HG03469 (cell line): ENCODE measurements at regions not wholly inside any gene's neighbourhood (a gene's known extent, or its start where the extent isn't known, plus 50 kb on each side); places are given as distances from the start of the nearest gene placed in this dataset.

Experiments used
- ATAC-seq: cut with Tn5 transposase; IDR thresholded peaks from one replicate; pipeline ENCODE4 v1.9.1; 2021; ENCODE audit warnings: mild to moderate bottlenecking, moderate library complexity, moderate number of reproducible peaks; ENCODE audit not compliant: unreplicated experiment

DNA sequence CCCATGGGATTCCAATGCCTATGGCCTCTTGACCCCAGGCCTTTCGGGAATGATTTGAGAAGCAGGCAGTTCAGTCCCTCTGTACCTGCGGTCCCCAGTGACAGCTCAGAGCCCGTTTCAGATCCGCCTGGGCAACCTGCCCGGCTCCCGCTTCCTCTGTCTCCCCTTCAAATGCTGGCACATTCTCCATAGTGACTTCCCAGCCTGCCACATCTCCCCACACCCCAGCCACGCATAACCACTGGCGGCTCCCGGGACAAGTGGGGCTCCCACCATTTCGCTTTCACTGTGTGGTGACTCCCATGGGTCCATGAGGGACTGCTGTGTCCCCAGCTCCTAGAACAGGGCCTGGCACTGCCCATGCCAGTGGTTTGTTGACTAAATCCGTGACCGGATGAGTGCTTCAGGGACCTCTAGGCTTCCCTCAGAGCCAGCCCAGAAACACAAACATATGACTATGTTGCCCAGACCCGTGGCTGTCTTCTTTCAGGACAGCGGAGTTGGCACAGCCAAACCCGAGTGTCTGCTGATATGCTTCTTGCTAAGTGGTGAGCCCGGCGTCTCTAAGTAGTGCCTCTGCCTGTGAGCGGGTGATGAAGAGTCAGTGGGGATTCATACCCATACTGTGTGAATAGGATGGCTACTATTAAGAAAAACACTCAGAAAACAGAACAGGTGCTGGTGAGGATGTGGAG is 91.2 kb downstream of the GLI2 start:
- ATAC-seq = no peak

DNA sequence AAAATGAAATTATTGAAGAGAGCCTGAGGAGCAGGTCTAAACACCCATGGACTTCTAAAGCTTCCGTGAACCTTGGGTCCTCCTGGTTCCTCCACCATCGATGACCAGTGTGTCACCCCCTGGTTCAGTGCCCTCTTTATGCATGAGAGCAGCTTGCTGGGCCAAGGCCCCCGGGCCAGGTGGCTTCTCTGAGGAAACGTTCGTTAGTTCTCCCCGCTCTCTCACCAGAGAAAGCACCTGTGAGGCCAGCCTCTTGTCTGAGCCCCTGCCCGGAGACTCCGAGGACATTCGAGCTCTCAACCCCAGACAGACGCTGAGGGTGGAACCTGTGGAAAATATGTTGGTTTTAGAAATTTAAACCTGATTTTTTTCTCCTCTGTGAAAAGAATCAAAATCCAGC is 92.4 kb downstream of the GLI2 start:
- ATAC-seq = no peak

DNA sequence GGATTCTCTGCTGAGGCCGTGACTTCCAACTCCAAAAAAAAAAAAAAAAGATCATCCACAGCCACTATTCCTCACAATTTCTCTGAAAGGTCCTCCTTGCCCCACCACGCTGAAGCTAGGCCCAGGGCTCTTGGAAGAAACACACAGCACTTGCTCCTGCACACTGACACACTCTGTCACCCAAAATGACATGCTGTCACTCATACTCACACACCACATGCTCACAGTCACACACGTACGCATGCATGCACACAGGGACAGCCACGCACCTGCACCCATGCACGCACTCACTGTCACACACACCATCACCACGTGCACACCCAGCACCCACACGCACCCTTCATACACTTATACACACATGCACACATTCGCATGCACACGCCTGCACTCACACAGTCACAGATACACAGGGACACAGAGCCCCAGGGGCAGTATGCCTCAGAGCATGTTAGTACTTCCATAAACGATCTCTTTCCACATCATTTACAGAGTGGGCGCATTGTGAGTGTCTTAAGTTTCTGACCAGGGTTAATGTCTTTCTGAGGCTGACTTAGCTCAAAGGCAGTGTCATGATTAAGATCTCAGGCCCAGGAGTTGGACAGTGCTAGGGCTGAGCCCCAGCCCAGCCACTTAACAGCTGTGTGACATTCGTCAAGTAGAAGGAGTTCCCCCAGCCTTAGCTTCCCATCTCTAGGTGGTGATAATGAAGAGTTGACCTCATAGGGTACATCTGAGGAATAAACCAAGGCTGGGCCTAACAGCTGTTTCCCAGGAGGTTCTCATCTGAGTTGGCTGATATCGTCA is 93.4 kb downstream of the GLI2 start:
- ATAC-seq = no peak

DNA sequence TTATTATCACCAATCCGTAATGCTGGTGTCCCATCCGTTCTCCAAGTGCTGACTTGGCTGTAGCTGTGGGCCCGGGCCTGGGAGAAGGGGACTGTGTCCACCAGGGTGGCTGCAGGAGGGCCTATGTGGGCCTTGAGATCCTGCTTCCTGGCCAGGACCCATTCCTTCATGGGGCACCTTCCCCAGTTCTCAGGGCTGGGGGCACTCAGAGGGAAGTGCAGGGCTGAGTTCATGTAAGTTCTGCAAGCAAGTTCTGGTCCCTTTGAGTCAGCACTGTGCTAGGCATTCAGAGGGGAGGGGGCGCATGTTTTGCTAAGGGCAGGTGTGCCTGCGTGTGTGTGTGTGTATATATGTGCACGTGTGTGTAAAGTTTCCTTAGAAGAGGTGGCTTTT is 94.0 kb downstream of the GLI2 start:
- ATAC-seq = no peak

DNA sequence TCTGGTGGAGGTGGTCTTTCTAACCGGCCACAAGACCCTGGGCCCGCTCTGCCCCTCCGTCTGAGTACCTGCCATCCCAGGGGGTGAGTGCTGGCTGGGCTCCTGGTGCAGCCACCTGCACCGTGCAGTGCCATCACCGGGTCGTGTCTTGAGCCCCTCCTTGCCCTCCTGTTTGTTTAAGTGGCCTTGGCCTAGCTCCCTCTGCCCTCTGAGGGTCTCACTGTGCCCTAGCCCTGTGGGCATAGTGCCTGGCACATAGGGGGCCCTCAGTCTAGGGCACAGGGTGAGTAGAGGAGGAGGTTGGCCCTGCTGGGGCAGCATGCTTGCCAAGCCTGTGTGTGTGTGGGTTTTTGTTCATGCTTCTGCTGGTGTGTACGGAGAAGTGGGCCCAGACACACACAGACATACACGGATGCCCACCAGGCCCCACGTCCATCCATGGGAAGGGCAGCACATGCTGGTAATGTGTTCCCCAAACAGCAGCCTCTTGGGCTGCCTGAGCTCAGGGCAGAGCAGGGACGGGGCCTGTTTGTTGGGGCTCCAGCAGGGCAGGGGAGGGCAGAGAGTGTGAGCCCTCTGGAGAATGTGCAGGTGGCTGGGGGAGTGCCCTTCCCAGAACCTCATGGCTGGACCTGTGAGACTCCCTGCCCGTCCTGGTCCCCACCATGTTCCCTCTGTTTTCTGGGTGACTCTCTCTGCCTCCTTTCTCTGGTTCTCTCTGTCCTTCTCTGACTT is 94.6 kb downstream of the GLI2 start:
- no peak for ATAC-seq

DNA sequence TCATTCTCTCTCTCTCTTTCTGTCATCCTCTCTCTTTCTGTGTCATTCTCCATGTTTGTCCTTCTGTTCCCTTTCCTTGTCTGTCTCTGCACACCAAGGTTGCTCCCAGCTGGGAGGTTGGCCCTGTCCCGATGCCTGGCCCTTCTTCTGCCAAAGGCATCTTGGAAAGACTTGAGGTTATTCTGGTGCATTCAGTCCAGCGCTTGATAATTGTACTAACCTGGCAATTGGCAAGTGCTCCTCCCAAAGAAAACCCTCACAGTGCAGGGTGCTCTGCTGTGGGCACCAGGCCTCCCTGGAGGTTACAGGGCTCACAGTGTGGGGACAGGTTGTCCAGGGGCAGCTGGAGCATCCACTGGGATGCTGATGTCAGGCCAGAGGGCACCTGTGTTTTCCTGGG is 95.4 kb downstream of the GLI2 start:
- ATAC-seq = no peak

DNA sequence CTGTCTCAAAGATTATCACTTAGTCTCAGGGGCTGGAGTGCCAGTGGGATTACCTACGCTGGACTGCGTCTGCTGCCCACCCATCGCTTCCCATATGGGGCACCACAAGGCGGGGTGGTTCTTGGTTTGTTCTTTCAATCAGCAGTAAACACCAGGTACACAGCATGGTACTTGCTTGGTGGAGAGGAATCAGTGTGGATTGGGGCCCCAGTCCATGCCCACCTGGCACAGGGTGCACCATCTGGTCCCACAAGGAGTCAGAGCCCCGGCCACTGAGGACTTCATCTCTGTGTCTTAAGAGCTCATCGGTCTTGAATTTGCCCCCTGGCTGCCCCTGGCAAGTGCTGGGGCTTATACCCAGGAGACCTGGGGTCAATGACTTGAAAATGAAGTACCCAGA is 96.2 kb downstream of the GLI2 start:
- no peak for ATAC-seq

DNA sequence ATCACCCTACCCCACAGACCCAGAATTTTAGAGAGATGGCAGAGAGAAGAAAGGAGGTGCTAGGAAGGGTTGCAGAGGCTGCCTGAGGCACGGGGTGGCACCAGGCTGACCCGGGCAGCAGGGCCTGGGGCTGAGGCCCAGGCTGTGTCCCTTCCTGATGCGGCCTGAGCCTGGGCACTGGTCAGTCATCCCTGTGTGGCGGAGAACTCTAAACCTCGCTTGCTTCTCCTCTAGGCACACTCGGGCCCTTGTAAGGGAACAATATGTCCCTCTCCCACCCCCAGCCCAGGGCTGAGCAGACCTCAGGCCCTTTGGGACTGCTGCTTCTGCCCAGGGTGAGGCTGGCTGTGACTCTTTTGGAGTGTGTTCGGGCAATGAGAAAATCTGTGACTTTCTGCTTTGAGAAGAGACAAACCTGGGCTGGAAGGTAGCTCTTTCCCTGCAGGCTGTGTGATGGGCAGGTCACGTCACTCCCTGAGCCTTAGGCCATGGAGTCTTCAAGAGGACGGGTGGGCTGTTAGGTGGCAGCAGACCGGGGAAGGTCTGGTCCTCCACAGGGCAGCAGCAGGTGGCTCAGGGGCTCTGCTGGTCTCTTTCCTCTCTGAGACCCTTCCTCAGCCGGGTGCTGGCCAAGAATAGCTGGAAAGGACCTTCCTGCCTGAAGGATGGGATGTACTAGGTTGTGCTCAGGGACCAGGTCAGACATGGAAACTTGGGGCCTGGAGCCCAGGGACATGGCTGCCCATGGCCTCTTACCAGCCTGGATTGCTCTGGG is 96.8 kb downstream of the GLI2 start:
- ATAC-seq = no peak

DNA sequence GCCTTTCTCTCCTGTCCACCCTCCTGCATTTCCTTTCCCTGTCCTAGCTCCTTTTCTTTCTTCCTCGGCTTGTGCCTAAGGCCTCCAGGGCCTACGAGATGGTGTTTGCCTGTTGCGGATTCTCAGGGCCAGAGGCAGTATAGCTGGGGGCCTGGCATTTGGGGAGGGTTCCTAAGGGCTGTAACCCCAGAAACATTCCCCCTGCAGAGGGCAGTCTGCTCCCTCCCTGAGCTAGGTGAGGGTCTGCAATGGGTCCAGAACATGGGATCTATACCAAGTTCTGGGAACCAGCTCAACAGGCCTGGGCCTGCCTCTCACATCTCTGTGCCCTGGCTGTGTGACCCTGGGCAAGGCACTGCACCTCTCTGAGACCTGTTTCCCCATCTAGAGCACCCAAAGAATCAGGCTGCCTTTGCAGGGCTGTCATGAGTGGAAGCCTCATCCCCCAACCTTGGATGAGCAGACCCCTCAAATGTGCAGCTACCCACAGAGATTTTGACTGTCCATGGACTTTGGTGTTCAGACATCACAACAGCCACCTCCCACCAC is 97.5 kb downstream of the GLI2 start:
- no peak for ATAC-seq

DNA sequence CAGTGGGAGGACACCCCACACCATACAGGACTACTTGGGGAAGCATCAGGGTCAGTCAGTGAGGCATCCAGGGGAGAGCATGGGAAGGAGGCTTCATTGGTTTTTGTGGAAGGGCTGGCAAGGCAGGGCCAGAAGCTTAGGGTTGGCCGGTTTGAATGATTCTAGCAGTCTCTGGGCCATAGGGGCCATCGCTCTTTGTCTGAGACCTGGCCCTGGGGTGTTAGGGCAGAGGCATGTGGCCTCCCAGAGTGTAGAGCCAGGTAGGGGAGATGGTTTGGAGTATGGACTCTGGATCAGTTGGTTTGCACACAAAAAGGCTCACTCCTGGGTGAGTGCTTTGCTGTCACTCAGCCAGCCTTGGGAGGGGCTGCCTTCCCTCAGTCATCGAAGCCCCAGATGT is 98.5 kb downstream of the GLI2 start:
- ATAC-seq = no peak

DNA sequence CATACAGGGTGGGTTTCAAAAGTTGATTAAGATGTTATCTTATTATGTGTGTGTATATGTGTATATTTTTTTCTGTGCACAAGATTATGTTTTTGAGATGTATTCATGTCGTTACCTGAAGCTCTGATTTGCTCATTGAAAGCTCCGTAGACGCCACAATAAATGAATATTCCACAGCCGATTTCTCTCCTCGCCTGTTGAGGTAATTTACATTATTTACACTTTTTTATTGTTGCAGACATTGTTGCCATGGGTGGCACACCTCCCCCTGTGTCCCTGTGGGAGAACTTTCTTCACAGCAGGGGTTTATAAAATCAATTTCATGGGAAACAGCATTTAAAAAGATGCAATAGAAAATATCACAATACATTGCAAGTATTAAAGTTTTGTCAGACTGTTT is 100.6 kb downstream of the GLI2 start:
- ATAC-seq = no peak

DNA sequence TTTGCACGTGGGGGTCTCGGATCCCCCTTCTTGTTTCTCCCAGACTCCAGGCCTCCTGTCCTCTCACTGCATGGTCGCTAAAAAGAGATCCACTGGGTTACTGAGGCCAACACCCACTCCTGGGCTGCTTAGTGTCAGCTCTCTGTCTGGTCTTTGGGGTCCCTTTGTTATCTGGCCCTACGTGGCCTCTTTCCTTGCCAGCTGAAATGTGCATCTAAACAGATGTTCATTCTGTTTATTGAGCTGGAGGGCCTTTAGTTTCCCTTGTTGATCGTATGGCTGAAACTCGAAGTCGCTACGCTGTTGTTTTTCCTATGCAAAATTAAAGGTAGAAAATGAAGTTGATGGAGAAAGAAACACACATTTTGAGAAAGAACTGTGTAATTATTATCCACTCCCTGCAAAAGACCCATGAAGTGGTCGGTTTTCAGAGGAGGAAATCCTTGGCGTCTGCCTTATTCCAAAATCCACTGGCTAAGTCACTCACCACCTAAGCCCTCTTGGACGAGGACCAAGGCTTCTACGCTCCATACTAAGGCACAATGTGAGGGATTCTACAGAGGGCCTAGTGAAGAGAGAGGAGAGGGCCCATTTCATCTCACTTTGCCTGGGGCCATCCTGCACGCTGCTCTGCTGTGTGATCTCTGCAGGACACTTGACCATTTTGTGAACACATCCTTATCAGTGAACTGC is 105.3 kb downstream of the GLI2 start:
- no peak for ATAC-seq

DNA sequence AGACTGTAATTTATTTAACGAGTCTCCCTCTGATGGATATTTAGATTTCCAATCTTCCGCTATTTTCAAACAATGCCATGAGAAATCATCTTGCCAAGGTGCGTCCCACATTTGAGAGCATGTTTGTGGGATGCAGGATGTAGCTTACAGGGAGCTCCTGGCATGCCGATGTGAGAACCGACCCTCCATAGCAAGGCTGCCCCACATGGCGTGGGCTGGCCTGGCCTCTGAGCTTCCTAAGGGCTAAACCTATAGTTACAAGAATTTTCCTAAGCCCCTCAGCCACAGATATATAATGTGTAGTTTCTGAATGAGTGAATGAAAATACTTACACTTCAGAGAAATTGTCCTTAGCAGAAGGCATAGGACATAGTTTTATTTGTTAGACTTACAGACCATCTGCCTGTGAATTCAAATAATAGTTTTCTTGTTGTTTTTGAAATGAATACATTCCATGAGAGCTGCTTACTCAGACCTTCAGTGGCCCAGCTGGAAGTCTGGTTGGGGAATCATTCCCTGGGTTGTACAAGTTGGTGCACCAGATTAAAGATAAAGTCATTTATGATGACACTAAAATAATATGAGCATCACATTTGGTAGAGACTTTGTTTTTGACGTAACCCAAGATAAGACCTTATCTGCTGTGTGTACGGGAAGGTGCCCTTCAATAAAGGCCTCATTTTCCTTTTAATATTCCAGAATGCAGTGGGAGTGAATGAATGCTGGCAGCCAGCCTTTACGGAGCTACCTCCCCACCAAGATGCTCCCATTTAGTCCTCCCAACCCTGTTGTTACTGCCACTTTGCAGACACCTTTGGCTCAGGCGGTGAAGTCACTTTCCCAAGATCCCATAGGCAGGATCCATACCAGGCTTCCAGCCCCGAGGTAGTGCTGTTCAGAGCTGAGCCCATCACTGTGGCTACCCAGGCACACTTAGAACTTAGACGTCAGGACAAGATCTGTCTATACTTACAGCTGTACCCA is 107.1 kb downstream of the GLI2 start:
- no peak for ATAC-seq

DNA sequence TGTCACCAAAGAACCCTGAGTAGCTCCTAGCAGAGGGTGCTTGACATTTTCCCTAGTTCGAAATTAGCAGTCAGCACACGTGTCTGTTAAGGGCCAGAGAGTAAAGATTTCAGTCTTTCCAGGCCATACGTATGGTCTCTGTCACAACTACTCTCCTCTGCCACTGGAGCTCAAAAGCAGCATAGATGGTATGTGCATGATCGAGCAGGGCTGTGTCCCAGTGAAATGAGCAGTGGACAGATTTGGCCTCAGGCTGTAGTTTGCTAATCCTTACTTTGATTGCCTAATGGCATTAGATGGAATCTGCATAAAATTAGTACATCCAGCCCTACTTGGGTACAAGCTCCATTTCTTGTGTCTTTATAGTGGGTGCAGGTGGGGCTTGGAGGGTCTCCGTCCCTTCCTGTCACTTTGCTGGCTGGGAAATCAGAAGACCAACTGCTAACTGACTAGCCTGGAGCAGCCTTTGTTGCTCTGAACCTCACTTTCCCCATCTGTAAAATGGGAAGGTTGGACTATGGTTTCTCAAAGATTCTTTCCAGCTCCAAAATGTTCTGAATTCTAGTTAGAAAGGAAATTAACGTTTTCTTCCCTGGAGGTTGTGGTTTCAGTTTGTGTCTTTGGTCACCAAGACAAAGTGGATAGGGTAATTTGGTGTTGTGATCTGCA is 108.5 kb downstream of the GLI2 start:
- ATAC-seq = no peak

DNA sequence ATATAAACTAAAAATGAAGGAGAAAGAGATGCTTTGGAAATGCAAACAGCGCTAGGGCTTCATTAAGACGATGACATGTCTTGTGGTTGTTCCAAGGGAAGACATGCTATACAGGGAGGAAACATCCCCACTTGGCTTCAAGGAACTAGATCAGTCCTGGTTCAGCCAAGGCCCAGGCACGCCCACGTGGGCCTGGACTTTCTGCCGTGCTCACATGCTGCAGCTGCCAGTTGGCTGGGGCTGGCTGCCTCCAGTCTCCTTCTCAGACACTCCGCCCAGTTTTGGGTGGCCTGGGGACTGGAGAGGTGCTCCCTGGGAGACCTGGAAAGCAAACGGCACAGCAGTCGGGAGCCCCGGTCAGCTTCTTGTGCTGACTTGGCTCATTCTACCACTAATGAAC is 109.6 kb downstream of the GLI2 start:
- ATAC-seq = no peak

DNA sequence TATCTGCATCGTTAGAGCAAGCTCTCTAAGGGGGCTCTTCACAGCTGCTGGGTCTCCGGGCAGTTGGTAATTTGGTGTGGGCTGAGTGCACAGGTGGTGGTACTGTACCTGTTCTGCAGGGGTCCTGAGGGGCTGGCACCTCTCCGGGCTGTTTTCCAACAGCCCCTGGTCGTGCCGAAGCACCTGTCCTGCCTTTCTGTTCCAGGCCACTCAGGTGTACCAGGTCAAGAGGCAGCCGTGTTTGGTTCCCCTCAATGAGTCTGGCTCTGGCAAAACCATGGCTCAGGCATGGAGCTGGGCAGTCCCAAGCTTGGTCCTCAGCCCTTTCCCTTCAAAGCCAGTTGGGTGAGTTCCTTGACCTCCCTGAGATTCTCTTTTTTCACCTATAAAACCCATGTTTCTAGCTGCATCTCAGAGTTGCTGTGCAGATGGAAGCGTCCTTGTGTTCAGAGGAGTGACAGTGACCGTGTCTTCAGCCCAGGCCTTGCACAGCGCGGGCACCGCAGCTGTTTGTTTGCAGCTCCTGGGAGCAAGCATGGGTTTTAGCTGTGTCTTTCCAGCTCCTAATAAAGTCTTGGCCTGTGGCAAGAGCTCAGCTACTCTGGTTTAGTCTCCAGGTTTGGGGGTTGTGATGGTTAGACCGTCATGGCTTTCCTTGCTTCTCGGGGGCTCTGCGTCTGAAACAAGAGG is 110.9 kb downstream of the GLI2 start:
- ATAC-seq = no peak

DNA sequence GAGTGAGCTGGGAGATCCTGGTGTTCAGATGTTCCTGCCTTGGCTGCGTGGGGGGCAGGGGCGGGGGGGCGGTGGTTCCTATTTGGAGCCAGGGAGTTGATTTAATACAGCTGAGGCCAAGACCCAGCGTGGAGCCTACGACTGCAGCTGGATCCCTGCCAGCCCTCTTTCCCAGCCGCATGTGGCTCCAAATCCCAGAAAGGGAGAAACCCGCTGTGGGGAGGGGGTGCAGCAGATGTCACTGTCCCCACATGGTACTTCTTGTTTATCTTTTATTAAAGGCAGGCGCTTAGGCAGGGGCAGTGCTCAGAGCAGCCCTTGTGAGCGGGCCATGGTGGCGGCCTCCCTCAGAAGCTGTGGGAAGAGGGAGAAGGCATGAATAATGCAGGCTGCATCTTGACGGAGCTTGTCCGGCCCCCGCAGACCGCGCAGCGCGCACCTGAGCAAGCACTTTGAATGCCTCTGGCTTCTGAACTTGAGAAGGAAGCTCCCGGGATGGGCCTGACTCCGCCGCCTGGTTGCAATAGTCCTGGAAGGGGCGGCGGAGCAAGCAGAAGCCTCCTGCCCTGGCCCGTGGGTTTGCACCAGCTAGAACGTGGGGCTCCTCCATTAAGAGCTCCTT is 112.1 kb downstream of the GLI2 start:
- ATAC-seq = no peak

DNA sequence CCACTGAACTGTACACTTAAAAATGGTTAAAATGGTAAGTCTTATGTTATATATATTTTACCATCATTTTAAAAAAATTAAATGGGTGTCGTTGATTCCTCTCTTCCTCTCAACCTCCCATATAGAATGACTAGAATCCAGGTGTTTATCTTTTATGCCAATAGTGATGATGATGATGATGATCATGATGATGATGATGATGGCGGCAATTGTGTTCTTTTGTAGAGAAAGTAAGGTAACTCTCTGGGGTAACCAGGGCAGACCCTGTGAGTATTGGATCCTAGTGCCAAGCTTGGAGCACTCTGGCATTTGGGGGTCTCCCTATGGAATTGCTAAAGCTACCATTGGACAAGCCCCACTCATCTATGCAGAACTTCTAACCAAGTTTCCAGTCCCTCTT is 113.6 kb downstream of the GLI2 start:
- ATAC-seq = no peak
